Liver (tissue), 8 donors: ENCODE measurements at regions not wholly inside any gene's neighbourhood (a gene's known extent, or its start where the extent isn't known, plus 50 kb on each side); places are given as distances from the start of the nearest gene placed in this dataset.

Experiments used
- DNase-seq: peaks from one replicate; pipeline ENCODE4 v3.0.0-alpha.2; 2017; ENCODE audit warnings: low spot score
- H3K27ac ChIP-seq, 2 donors: one replicate each; pipeline ENCODE4 v1.7.0; 2013; ENCODE audit warnings: inconsistent platforms in 2 of 2, low read length in 2 of 2, control low read depth in 1 of 2, low read depth in 1 of 2, mild to moderate bottlenecking in 1 of 2
- H3K27me3 ChIP-seq, 4 donors: one replicate each; pipeline versions ENCODE4 v1.6.1 to v1.7.0; 2013; ENCODE audit warnings: low read length in 3 of 4, inconsistent platforms in 1 of 4, mild to moderate bottlenecking in 1 of 4, moderate library complexity in 1 of 4; ENCODE audit not compliant: control insufficient read depth in 4 of 4, insufficient read depth in 4 of 4
- H3K36me3 ChIP-seq, 4 donors: one replicate each; pipeline versions ENCODE4 v1.6.1 to v1.7.0; 2013; ENCODE audit warnings: low read length in 3 of 4, mild to moderate bottlenecking in 3 of 4, low read depth in 1 of 4, moderate library complexity in 1 of 4; ENCODE audit not compliant: control insufficient read depth in 4 of 4, insufficient read depth in 3 of 4
- H3K4me1 ChIP-seq, 4 donors: one replicate each; pipeline versions ENCODE4 v1.6.1 to v1.7.0; 2013; ENCODE audit warnings: low read length in 3 of 4, mild to moderate bottlenecking in 3 of 4, moderate library complexity in 1 of 4; ENCODE audit not compliant: control insufficient read depth in 4 of 4, insufficient read depth in 4 of 4
- H3K4me3 ChIP-seq, 3 donors: one replicate each; pipeline versions ENCODE4 v1.6.1 to v1.7.0; 2013; ENCODE audit warnings: low read length in 3 of 3, control low read depth in 1 of 3, low read depth in 1 of 3, mild to moderate bottlenecking in 1 of 3
- H3K9ac ChIP-seq, 2 donors: one replicate each; pipeline ENCODE4 v1.7.0; 2013; ENCODE audit warnings: low read length in 2 of 2, mild to moderate bottlenecking in 2 of 2, moderate library complexity in 2 of 2, control low read depth in 1 of 2, low read depth in 1 of 2
- H3K9me3 ChIP-seq, 4 donors: one replicate each; pipeline versions ENCODE4 v1.6.1 to v1.7.0; 2013; ENCODE audit warnings: low read length in 3 of 4; ENCODE audit not compliant: control insufficient read depth in 4 of 4
- EGR1 ChIP-seq, 2 donors: IDR thresholded peaks; 2 replicates each; pipeline ENCODE4 v1.6.1; 2016 to 2018; ENCODE audit warnings: antibody characterized with exemption in 2 of 2, low read depth in 2 of 2
- FOXA2 ChIP-seq: IDR thresholded peaks from 2 replicates; pipeline ENCODE4 v1.6.1; 2016; ENCODE audit warnings: antibody characterized with exemption
- GABPA ChIP-seq, 2 donors: IDR thresholded peaks in 1 of 2; conservative IDR thresholded peaks in 1 of 2; 2 replicates each; pipeline ENCODE4 v1.6.1; 2016; ENCODE audit warnings: antibody characterized with exemption in 2 of 2, mild to moderate bottlenecking in 1 of 2, moderate library complexity in 1 of 2
- HNF4A ChIP-seq, 2 donors: conservative IDR thresholded peaks; 2 replicates each; pipeline ENCODE4 v1.6.1; 2016; ENCODE audit warnings: antibody characterized with exemption in 2 of 2, mild to moderate bottlenecking in 2 of 2
- HNF4G ChIP-seq: IDR thresholded peaks from 2 replicates; pipeline ENCODE4 v1.6.1; 2016; ENCODE audit warnings: antibody characterized with exemption
- JUND ChIP-seq, 2 donors: IDR thresholded peaks; 2 replicates each; pipeline ENCODE4 v1.6.1; 2016; ENCODE audit warnings: antibody characterized with exemption in 2 of 2
- NR2F2 ChIP-seq: IDR thresholded peaks from 2 replicates; pipeline ENCODE4 v1.6.1; 2016; ENCODE audit warnings: antibody characterized with exemption
- RAD21 ChIP-seq, 2 donors: IDR thresholded peaks; 2 replicates each; pipeline ENCODE4 v1.6.1; 2016; ENCODE audit warnings: antibody characterized with exemption in 2 of 2, mild to moderate bottlenecking in 2 of 2
- SP1 ChIP-seq: IDR thresholded peaks from 2 replicates; pipeline ENCODE4 v1.6.1; 2018; ENCODE audit warnings: antibody characterized with exemption, mild to moderate bottlenecking
- TAF1 ChIP-seq: conservative IDR thresholded peaks from 2 replicates; pipeline ENCODE4 v1.6.1; 2016; ENCODE audit warnings: antibody characterized with exemption, mild to moderate bottlenecking
- YY1 ChIP-seq: IDR thresholded peaks from 2 replicates; pipeline ENCODE4 v1.6.1; 2016; ENCODE audit warnings: antibody characterized with exemption, mild to moderate bottlenecking
- WGBS: extraction: QIAGEN DNeasy Blood & Tissue Kit; methylation state at CpG from one replicate; pipeline ENCODE4 v1.1.7; 2013; 5-methylcytosine and 5-hydroxymethylcytosine counted together
- TF ChIP-seq, protein P1 (sequence below): IDR thresholded peaks from 2 replicates; pipeline ENCODE4 v1.6.1; 2016; ENCODE audit warnings: antibody characterized with exemption
- TF ChIP-seq, protein P2 (sequence below): IDR thresholded peaks from 2 replicates; pipeline ENCODE4 v1.6.1; 2016; ENCODE audit warnings: antibody characterized with exemption, mild to moderate bottlenecking
- TF ChIP-seq, protein P3 (sequence below): fragments of 150-350 bp; IDR thresholded peaks from 2 replicates; pipeline ENCODE4 v1.5.1; 2017; ENCODE audit warnings: improper control_type of control experiment, low read depth, low read length; ENCODE audit not compliant: missing input control
- TF ChIP-seq, protein P4 (sequence below): IDR thresholded peaks from 2 replicates; pipeline ENCODE4 v1.6.1; 2016; ENCODE audit warnings: antibody characterized with exemption
- TF ChIP-seq, protein P5 (sequence below): IDR thresholded peaks from 2 replicates; pipeline ENCODE4 v1.6.1; 2016; ENCODE audit warnings: antibody characterized with exemption
- donor health status: healthy.
- donor health status: healthy.
- donor health status: healthy.
- donor health status: healthy.
- donor health status: healthy.

DNA sequence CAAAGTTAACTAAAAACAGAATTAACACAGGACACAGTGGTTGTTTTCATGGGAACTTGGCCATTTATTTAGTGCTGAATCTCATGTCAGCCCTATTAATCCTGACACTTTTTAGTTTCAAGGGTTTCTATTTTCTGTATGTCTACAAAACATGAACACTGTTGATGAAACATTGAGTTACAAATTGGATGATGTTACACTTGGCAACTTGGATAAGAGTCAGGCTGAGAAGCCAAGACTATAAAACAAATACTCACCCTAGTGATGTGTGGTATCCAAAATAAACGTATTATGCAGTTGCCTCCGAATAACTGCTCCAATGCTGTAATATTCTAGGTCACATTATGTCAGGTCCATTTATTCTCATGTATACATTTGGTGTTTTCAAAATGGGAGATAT lies 349.6 kb downstream of the ZIC1 start:
- no peak overlapping the region for H3K4me3 ChIP-seq
- no peaks in the 10 kb centered on the region for H3K9me3 ChIP-seq
- DNase-seq: no peak
- H3K9ac ChIP-seq: no peak overlapping the region
- H3K4me1 ChIP-seq: no peaks in the 10 kb centered on the region
- peaks cover 0 to 2% (median 0%) of the 10 kb centered on the region in 4 donors for H3K27me3 ChIP-seq
- H3K36me3 ChIP-seq: no peaks in the 10 kb centered on the region
- 35% methylated on average over 2 of the region's 2 CpGs for WGBS
- TF ChIP-seq, protein P1, sequence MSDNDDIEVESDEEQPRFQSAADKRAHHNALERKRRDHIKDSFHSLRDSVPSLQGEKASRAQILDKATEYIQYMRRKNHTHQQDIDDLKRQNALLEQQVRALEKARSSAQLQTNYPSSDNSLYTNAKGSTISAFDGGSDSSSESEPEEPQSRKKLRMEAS: no peak
- no peak overlapping the region for H3K27ac ChIP-seq

DNA sequence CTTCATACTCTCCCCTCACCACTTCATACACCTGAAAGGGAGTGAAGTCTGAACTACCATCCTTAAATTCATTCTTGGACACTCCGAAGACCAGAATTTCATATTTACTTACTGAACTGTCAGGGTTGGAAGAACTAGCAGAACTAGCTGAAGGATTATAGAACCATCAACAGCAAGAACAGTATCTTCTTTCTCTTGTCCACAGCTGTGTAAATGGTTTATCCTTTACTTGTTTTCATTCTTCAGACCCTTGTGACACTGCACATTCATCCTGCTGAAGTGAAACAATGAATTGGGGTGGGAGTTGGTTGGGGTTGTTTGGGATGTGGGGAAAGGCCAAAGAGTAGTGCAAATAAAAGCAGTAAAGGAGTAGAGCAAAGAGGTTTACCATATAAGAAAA lies 350.9 kb downstream of the ZIC1 start:
- peaks cover 0 to 3% (median 1%) of the 10 kb centered on the region in 4 donors for H3K27me3 ChIP-seq
- no peaks in the 10 kb centered on the region for H3K36me3 ChIP-seq
- TF ChIP-seq HNF4G (no peak), YY1 (no peak), SP1 (no peak), NR2F2 (no peak), TAF1 (no peak), RAD21 (IDR thresholded peaks at IDR 0.05) (no peak), FOXA2 (no peak)
- TF ChIP-seq, protein P1: no peak
- TF ChIP-seq, protein P2, sequence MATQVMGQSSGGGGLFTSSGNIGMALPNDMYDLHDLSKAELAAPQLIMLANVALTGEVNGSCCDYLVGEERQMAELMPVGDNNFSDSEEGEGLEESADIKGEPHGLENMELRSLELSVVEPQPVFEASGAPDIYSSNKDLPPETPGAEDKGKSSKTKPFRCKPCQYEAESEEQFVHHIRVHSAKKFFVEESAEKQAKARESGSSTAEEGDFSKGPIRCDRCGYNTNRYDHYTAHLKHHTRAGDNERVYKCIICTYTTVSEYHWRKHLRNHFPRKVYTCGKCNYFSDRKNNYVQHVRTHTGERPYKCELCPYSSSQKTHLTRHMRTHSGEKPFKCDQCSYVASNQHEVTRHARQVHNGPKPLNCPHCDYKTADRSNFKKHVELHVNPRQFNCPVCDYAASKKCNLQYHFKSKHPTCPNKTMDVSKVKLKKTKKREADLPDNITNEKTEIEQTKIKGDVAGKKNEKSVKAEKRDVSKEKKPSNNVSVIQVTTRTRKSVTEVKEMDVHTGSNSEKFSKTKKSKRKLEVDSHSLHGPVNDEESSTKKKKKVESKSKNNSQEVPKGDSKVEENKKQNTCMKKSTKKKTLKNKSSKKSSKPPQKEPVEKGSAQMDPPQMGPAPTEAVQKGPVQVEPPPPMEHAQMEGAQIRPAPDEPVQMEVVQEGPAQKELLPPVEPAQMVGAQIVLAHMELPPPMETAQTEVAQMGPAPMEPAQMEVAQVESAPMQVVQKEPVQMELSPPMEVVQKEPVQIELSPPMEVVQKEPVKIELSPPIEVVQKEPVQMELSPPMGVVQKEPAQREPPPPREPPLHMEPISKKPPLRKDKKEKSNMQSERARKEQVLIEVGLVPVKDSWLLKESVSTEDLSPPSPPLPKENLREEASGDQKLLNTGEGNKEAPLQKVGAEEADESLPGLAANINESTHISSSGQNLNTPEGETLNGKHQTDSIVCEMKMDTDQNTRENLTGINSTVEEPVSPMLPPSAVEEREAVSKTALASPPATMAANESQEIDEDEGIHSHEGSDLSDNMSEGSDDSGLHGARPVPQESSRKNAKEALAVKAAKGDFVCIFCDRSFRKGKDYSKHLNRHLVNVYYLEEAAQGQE: no peak
- TF ChIP-seq, protein P3, sequence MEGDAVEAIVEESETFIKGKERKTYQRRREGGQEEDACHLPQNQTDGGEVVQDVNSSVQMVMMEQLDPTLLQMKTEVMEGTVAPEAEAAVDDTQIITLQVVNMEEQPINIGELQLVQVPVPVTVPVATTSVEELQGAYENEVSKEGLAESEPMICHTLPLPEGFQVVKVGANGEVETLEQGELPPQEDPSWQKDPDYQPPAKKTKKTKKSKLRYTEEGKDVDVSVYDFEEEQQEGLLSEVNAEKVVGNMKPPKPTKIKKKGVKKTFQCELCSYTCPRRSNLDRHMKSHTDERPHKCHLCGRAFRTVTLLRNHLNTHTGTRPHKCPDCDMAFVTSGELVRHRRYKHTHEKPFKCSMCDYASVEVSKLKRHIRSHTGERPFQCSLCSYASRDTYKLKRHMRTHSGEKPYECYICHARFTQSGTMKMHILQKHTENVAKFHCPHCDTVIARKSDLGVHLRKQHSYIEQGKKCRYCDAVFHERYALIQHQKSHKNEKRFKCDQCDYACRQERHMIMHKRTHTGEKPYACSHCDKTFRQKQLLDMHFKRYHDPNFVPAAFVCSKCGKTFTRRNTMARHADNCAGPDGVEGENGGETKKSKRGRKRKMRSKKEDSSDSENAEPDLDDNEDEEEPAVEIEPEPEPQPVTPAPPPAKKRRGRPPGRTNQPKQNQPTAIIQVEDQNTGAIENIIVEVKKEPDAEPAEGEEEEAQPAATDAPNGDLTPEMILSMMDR: no peak
- TF ChIP-seq, protein P4, sequence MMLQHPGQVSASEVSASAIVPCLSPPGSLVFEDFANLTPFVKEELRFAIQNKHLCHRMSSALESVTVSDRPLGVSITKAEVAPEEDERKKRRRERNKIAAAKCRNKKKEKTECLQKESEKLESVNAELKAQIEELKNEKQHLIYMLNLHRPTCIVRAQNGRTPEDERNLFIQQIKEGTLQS: no peak
- no peaks in the 10 kb centered on the region for H3K4me1 ChIP-seq
- no peak overlapping the region for H3K4me3 ChIP-seq
- WGBS: 89% methylated on average over 1 of the region's 1 CpG
- no peak overlapping the region for H3K27ac ChIP-seq
- DNase-seq: no peak
- no peak overlapping the region for H3K9ac ChIP-seq
- no peaks in the 10 kb centered on the region for H3K9me3 ChIP-seq

DNA sequence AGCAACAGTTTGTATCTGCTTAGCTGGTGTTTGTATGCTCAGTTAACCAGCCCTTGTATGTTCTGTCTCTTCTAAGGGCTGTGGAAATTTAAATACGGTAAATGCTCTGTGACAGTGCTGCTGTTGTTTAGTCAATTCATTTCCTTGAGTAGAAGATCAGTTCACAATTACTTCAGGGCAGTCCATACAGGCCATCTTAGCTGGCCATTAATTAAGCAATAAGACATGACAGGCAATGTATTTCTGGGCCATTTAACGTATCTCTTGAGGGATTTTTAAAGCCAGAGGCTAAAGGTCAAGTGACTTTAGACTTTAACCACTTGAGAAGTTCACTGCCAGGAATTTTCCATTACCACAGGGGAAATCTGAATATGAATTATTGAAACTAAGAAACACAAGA lies 351.8 kb downstream of the ZIC1 start:
- no peaks in the 10 kb centered on the region for H3K9me3 ChIP-seq
- 34% methylated on average over 2 of the region's 2 CpGs for WGBS
- H3K9ac ChIP-seq: no peak overlapping the region
- no peaks in the 10 kb centered on the region for H3K36me3 ChIP-seq
- H3K4me3 ChIP-seq: no peak overlapping the region
- peaks cover 0 to 3% (median 1%) of the 10 kb centered on the region in 4 donors for H3K27me3 ChIP-seq
- H3K4me1 ChIP-seq: no peaks in the 10 kb centered on the region
- no peak for DNase-seq
- H3K27ac ChIP-seq: no peak overlapping the region
- TF ChIP-seq HNF4G (no peak), EGR1 (IDR thresholded peaks at IDR 0.05; ENCODE audit: low read depth in 2 of 2) (no peak), GABPA (IDR thresholded peaks at IDR 0.05 in 1 of 2, conservative IDR thresholded peaks at IDR 0.05 in 1 of 2) (no peak), NR2F2 (no peak), JUND (IDR thresholded peaks at IDR 0.05) (no peak), HNF4A (conservative IDR thresholded peaks at IDR 0.05) (no peak), TAF1 (no peak)
- TF ChIP-seq, protein P4: no peak
- TF ChIP-seq, protein P5, sequence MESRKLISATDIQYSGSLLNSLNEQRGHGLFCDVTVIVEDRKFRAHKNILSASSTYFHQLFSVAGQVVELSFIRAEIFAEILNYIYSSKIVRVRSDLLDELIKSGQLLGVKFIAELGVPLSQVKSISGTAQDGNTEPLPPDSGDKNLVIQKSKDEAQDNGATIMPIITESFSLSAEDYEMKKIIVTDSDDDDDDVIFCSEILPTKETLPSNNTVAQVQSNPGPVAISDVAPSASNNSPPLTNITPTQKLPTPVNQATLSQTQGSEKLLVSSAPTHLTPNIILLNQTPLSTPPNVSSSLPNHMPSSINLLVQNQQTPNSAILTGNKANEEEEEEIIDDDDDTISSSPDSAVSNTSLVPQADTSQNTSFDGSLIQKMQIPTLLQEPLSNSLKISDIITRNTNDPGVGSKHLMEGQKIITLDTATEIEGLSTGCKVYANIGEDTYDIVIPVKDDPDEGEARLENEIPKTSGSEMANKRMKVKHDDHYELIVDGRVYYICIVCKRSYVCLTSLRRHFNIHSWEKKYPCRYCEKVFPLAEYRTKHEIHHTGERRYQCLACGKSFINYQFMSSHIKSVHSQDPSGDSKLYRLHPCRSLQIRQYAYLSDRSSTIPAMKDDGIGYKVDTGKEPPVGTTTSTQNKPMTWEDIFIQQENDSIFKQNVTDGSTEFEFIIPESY: no peak
- TF ChIP-seq, protein P2: no peak
